ENCODE measurements at regions not wholly inside any gene's neighbourhood (a gene's known extent, or its start where the extent isn't known, plus 50 kb on each side); places are given as distances from the start of the nearest gene placed in this dataset.

- H3K4me3 ChIP-seq = no peak overlapping the region
- no peaks in the 10 kb centered on the region for H3K27me3 ChIP-seq
- H3K27ac ChIP-seq = no peak overlapping the region
- no peak for DNase-seq
- no peaks in the 10 kb centered on the region for H3K36me3 ChIP-seq
- 89 to 91% (median 90%) methylated on average over 2 of the region's 2 CpGs for WGBS, 3 donors
- TF ChIP-seq POLR2A (IDR thresholded peaks at IDR 0.05) (no peak), CTCF (IDR thresholded peaks at IDR 0.05) (no peak), EP300 (IDR thresholded peaks at IDR 0.05) (no peak)
- intact Hi-C loops (cut with DNase I) = no loop called here
- no peaks in the 10 kb centered on the region for H3K4me1 ChIP-seq (ENCODE audit: insufficient read depth)
- no peaks in the 10 kb centered on the region for H3K9me3 ChIP-seq
Observed at GRCh38 chr3:30183421-30183820, 423.0 kb upstream of the TGFBR2 start.

- 53 to 68% (median 53%) methylated on average over 1 of the region's 1 CpG for WGBS, 3 donors
- no peak overlapping the region for H3K4me3 ChIP-seq
- H3K27me3 ChIP-seq = no peaks in the 10 kb centered on the region
- TF ChIP-seq CTCF (IDR thresholded peaks at IDR 0.05) = no peak
- TF ChIP-seq POLR2A (IDR thresholded peaks at IDR 0.05) = no peak
- TF ChIP-seq EP300 (IDR thresholded peaks at IDR 0.05) = no peak
- no peaks in the 10 kb centered on the region for H3K9me3 ChIP-seq
- H3K4me1 ChIP-seq (ENCODE audit: insufficient read depth) = no peaks in the 10 kb centered on the region
- no peak overlapping the region for H3K27ac ChIP-seq
- no peaks in the 10 kb centered on the region for H3K36me3 ChIP-seq
- intact Hi-C loops (cut with DNase I) = no loop called here
- DNase-seq = no peak
Observed at GRCh38 chr3:30184091-30184810, 422.1 kb upstream of the TGFBR2 start.

- Histone ChIP-seq H3K36me3 (no peaks in the 10 kb centered on the region), H3K9me3 (no peaks in the 10 kb centered on the region), H3K4me1 (ENCODE audit: insufficient read depth) (no peaks in the 10 kb centered on the region), H3K4me3 (no peak overlapping the region), H3K27ac (no peak overlapping the region), H3K27me3 (no peaks in the 10 kb centered on the region)
- TF ChIP-seq CTCF (IDR thresholded peaks at IDR 0.05) (no peak), POLR2A (IDR thresholded peaks at IDR 0.05) (no peak), EP300 (IDR thresholded peaks at IDR 0.05) (no peak)
- intact Hi-C loops (cut with DNase I) = no loop called here
- DNase-seq = no peak
Observed at GRCh38 chr3:30185872-30186271, 420.5 kb upstream of the TGFBR2 start.

- no peaks in the 10 kb centered on the region for H3K4me1 ChIP-seq (ENCODE audit: insufficient read depth)
- intact Hi-C loops (cut with DNase I) = no loop called here
- WGBS, 3 donors = 73 to 86% (median 76%) methylated on average over 3 of the region's 3 CpGs
- H3K36me3 ChIP-seq = no peaks in the 10 kb centered on the region
- no peaks in the 10 kb centered on the region for H3K9me3 ChIP-seq
- no peak for DNase-seq
- no peak overlapping the region for H3K4me3 ChIP-seq
- no peak for TF ChIP-seq EP300 (IDR thresholded peaks at IDR 0.05)
- no peak for TF ChIP-seq CTCF (IDR thresholded peaks at IDR 0.05)
- H3K27me3 ChIP-seq = no peaks in the 10 kb centered on the region
- H3K27ac ChIP-seq = no peak overlapping the region
Observed at GRCh38 chr3:30186741-30187219, 419.6 kb upstream of the TGFBR2 start.
